ENCODE measurements at regions not wholly inside any gene's neighbourhood (a gene's known extent, or its start where the extent isn't known, plus 50 kb on each side); places are given as distances from the start of the nearest gene placed in this dataset.

- no peak for DNase-seq
Observed at GRCh38 chr9:99594056-99594780, 227.5 kb upstream of the NR4A3 start.

- no peak for DNase-seq
Observed at GRCh38 chr9:99595796-99596195, 225.9 kb upstream of the NR4A3 start.

DNA sequence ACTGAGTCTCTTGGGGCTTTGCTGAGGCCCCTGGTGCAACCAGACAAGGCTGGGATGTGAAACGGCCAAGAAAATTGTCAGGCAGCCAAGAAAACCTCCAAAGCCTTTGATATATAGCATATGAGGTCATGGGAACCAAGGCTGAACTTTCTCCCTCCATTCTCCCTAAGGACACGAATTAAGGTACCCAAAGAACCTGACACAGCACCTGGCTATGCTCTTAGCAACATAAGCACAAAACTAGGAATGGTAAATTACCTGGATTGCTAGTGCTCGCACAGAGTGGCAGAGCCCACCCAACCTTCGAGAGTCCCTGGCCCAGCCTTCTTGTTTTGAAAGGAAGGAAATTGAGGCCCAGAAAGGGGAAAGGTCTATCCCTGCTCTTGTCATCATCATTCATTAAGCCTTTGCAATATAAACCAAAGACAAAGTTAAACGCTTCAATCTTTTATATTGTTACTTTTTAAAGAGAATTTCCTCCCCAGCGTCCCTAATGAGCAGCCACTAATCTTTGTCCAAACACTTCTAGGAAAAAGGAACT, 220.0 kb upstream of the NR4A3 start:
- no peak for DNase-seq

GRCh38 chr9:99602854-99603253, 218.8 kb upstream of the NR4A3 start:
- no peak for DNase-seq

DNA sequence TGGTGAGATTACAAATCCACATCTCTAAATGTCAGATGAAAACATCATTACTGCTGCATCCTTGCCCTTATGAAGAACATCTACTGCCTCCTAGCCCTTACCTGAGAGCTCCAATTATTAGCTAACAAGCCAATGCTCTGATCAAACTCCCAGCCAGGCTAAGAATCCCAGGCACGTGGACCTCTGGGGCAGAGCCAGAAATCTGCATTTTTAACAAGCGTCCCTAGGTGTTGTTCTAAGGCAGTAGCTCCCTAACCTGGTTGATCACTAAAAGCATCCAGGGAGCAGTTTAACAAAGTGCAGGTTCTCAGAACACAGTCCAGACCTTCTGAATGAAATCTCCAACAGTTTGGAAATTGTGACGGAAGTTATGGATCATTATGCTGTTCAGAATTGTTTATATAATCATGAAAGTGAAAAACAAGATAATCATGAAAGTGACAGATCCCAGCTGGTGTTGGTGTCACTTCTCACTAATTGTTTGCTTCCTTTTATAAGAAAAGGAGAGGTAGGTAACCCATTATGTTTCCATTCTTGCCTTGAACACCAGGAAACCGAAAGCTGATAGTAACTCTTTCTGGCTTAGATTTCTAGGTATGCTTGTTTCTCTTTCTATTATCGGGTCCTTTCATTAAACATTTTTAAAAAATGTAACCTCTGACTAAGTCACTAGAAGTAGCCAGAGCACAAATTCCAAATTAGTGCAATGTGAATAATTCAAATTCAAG, 216.5 kb upstream of the NR4A3 start:
- DNase-seq, result no peak

GRCh38 chr9:99606296-99606695, 215.4 kb upstream of the NR4A3 start:
- DNase-seq, result no peak

DNA sequence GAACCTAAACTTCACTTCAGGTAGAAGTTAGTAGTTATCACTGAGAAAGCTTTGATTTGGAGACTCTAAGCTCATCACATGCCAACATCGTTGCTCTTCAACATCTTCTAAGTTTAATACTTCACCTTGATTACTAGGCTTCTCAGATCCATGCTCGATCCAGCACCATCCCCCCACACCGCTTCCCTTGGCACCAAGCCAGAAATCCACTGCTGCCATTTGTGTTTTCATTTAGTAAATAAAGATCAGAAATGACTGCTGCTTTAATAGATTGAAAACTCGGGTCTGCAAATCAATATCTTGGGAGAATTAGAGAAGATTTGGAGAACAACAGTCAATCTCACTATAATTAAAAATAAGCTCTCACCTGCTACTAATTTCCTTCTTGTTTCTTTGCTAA, 214.7 kb upstream of the NR4A3 start:
- no peak for DNase-seq

DNA sequence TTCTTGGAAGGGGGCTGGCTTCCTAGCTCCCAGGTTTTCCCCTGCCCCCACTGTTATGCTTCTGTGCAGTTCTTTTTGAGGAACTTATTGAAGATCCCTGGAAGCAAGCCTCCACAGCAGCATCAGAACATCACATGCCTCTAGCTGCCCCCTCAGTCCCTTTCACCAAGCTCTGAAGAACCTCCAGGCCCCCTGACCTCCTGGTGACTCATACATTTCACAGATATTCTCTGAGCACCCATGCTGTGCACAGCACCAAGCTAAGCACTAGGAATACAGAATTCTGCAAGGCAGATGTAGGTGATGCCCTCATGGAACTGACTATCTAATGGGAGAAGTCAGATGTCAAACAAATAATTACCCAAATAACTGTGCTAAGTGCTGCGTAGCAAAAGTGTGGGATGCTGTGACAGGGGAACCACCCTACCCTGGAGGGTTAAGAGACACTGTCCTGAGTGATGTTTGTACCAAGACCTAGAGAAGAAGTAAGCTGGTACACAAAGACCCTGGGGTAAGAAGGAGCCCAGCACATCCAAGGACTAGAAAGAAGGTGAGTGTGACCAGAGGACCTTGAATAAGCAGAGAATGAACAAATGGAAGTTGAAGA, 213.7 kb upstream of the NR4A3 start:
- no peak for DNase-seq

GRCh38 chr9:99614341-99614740, 207.3 kb upstream of the NR4A3 start:
- DNase-seq, result no peak

- DNase-seq, result no peak
Observed at GRCh38 chr9:99621040-99621439, 200.6 kb upstream of the NR4A3 start.

DNA sequence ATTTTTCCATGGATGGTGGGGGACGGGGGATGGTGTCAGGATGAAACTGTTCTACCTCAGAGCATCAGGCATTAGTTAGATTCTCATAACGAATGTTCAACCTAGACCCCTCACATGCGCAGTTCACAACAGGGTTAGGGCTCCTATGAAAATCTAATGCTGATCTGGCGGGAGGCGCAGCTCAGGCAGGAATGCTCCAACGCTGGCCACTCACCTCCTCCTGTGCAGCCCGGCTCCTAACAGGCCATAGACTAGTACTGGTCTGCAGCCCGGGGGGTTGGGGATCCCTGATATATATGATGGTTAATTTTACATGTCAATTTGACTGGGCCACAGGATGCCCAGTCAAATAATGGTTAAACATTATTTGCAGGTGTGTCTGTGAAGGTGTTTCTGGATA, 199.0 kb upstream of the NR4A3 start:
- DNase-seq, result no peak

DNA sequence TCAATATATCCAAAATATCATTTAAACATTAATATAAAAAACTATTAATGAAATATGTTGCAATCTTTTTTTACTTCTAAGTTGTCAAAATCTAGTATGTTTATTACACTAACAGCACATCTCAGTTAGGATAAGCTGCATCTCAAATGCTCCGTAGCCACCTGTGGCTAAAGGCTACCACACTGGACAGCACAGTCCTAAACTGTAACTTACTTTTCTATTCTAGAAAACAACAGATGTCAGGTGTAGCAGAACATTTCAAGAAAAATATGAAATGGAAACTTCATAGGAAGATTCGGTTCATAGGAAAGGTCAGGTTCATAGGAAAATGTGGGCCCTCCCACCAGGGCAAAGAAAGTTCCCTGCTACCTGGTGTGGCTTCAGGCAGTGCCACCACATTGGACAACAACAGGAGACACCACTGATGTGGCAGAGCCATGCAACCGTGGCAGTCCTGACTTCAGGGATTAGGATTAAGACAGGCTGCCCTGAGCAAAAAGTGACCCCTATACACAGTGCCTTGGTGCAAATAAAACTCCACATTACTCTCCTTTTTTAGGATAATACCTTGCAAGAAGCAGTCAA, 197.8 kb upstream of the NR4A3 start:
- DNase-seq, result no peak

- DNase-seq, result no peak
Observed at GRCh38 chr9:99624499-99625233, 197.0 kb upstream of the NR4A3 start.

- DNase-seq, result no peak
Observed at GRCh38 chr9:99626426-99626825, 195.3 kb upstream of the NR4A3 start.

- no peak for DNase-seq
Observed at GRCh38 chr9:99628285-99628684, 193.4 kb upstream of the NR4A3 start.

DNA sequence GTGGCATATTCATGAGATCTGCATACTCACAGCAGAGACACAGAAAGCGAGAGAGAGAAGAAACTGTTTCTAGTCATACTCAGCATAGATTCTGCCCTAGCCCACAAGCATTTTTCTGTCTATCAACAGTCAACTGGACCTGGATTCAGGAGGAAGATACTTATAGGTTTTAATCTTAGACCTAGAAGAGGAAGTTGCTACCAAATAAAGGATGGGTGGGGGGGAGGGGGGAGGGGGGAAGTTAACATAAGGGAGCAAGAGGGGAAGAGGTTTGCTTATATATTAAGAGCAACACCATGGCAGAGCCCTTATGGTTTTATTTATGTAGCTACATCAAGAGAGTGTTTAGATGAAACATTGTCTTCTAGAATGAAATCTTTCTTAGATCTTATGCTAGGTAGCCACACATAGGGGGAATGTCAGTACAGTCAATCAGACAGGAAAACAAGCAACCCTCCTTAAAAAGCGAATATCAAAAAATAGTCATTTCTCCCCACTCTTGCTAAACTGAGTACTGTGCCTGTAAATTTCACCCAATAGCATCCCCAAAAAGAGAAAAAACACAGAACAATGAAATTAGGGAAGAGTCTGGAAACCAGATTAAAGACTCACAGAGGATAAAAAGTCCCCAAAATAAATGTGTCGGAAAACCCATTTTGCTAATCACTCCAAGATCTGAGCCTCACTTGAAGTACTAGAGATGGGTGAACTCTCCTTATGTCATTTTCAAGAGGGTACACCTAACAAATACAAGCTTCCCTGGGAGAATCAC, 192.7 kb upstream of the NR4A3 start:
- DNase-seq, result no peak

GRCh38 chr9:99632349-99633038, 189.2 kb upstream of the NR4A3 start:
- no peak for DNase-seq

GRCh38 chr9:99633265-99633664, 188.4 kb upstream of the NR4A3 start:
- DNase-seq, result no peak

DNA sequence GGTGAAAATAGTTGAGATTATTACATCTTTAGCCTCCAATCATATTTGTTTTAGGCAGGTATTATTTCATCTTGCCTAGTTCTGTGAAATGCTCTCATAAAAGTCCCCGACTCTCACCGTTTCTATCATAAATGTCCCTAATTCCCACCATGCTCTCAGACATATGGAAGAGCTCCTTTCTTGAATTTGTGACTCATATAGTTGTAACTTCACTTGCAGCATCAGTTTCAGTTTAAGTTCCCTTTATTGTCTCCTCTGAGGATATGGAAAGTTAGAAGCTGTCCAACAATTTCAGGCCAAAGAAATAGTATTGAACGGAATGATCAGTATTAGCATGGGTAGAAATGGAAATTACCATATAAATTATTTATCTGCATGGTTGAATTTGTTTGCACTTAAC, 187.5 kb upstream of the NR4A3 start:
- no peak for DNase-seq

- DNase-seq, result no peak
Observed at GRCh38 chr9:99635032-99635431, 186.7 kb upstream of the NR4A3 start.

DNA sequence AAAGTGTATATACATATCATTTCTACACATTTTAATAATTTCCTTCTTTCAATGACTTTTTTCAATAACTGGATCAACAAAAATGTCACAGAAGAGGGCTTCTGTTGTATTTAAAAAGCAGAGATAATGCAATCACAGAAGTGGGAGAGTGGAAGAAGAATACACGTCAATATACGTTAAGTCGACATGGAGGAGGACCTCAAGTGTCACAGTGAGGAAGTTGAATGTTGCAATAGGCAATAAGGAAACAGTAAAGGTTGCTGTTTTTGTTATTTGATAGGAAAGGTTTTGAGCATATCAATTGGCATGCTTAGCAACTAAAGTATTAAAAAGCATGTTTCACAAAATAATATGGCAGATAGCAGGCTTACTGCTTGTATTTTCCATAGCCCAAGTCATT, 184.0 kb upstream of the NR4A3 start:
- no peak for DNase-seq

Data from NCI-H2227 treated with DMSO at 0.1 percent for 48 hours (cell line).